GM12872 (cell line): ENCODE measurements at regions not wholly inside any gene's neighbourhood (a gene's known extent, or its start where the extent isn't known, plus 50 kb on each side); places are given as distances from the start of the nearest gene placed in this dataset.

Experiments used
- CTCF ChIP-seq: IDR thresholded peaks from 3 replicates; pipeline ENCODE4 v1.5.1; 2011; ENCODE audit warnings: low read depth, mild to moderate bottlenecking, low read length, moderate library complexity; ENCODE audit not compliant: insufficient read depth

- no peak for TF ChIP-seq CTCF
Measured at GRCh38 chr2:51698021-51698420, 666.1 kb upstream of the NRXN1 start.

GRCh38 chr2:51697095-51697494, 665.2 kb upstream of the NRXN1 start:
- TF ChIP-seq CTCF, result no peak

- TF ChIP-seq CTCF, result no peak
Measured at GRCh38 chr2:51695531-51695930, 663.6 kb upstream of the NRXN1 start.

GRCh38 chr2:51693640-51694039, 661.7 kb upstream of the NRXN1 start:
- TF ChIP-seq CTCF, result no peak

GRCh38 chr2:51681854-51682253, 649.9 kb upstream of the NRXN1 start:
- no peak for TF ChIP-seq CTCF

- no peak for TF ChIP-seq CTCF
Measured at GRCh38 chr2:51673628-51674027, 641.7 kb upstream of the NRXN1 start.

- TF ChIP-seq CTCF, result no peak
Measured at GRCh38 chr2:51667679-51668078, 635.7 kb upstream of the NRXN1 start.

- no peak for TF ChIP-seq CTCF
Measured at GRCh38 chr2:51662187-51662586, 630.3 kb upstream of the NRXN1 start.
